Thoracic aorta (tissue), 2 donors: ENCODE measurements at regions not wholly inside any gene's neighbourhood (a gene's known extent, or its start where the extent isn't known, plus 50 kb on each side); places are given as distances from the start of the nearest gene placed in this dataset.
"Not testable (repeated sequence)": the region's sequence is repeated elsewhere in the genome, so short reads cannot be mapped to it uniquely, and the experiment has no call there.

Experiments
- ATAC-seq: fragments of 150-250 bp; one replicate; pipeline ENCODE4 v1.8.0; 2017; ENCODE audit warnings: low read depth; ENCODE audit not compliant: insufficient number of reproducible peaks, low FRiP score
- DNase-seq: peaks from one replicate; pipeline ENCODE4 v3.0.0-alpha.2; 2020; ENCODE audit warnings: low spot score
- H3K27ac ChIP-seq, 2 donors: fragments of 200-600 bp; sonication (generic); 1 replicate in 1 of 2; 2 replicates in 1 of 2; pipeline ENCODE4 v1.5.1; 2016; ENCODE audit warnings: mild to moderate bottlenecking in 2 of 2, moderate library complexity in 2 of 2
- H3K27me3 ChIP-seq: fragments of 200-600 bp; sonication (generic); replicated peaks from 2 replicates; pipeline ENCODE4 v1.6.0; 2016; ENCODE audit warnings: mild to moderate bottlenecking; ENCODE audit not compliant: insufficient read depth
- H3K36me3 ChIP-seq: fragments of 200-600 bp; sonication (generic); one replicate; pipeline ENCODE4 v1.5.1; 2016
- H3K4me1 ChIP-seq, 2 donors: fragments of 200-600 bp; sonication (generic); 1 replicate in 1 of 2; 2 replicates in 1 of 2; pipeline versions ENCODE4 v1.5.1 to v1.6.0; 2016; ENCODE audit warnings: low read depth in 2 of 2, mild to moderate bottlenecking in 1 of 2; ENCODE audit not compliant: control insufficient read depth in 1 of 2
- H3K4me3 ChIP-seq: fragments of 200-600 bp; sonication (generic); 2 replicates; pipeline ENCODE4 v1.5.1; 2016; ENCODE audit warnings: mild to moderate bottlenecking
- H3K9me3 ChIP-seq: fragments of 200-600 bp; sonication (generic); 2 replicates; pipeline ENCODE4 v1.5.1; 2016
- CTCF ChIP-seq: fragments of 200-600 bp; sonication (generic); IDR thresholded peaks from one replicate; pipeline ENCODE4 v1.5.1; 2019; ENCODE audit warnings: antibody characterized with exemption

GRCh38 chr3:90145094-90145860 is 1037.9 kb downstream of the EPHA3 start:
- TF ChIP-seq CTCF = no peak
- H3K4me1 ChIP-seq = no peaks in the 10 kb centered on the region
- H3K36me3 ChIP-seq = no peaks in the 10 kb centered on the region
- H3K27ac ChIP-seq = no peak overlapping the region
- ATAC-seq (no peak), DNase-seq (no peak)
- no peaks in the 10 kb centered on the region for H3K27me3 ChIP-seq
- H3K9me3 ChIP-seq = no peaks in the 10 kb centered on the region
- H3K4me3 ChIP-seq = no peak overlapping the region

- no peak for TF ChIP-seq CTCF
- no peaks in the 10 kb centered on the region for H3K27me3 ChIP-seq
- no peaks in the 10 kb centered on the region for H3K9me3 ChIP-seq
- no peak overlapping the region for H3K4me3 ChIP-seq
- H3K4me1 ChIP-seq = no peaks in the 10 kb centered on the region
- H3K36me3 ChIP-seq = no peaks in the 10 kb centered on the region
- H3K27ac ChIP-seq = no peak overlapping the region
- ATAC-seq (no peak), DNase-seq (no peak)
These were observed 1072.7 kb downstream of the EPHA3 start for GRCh38 chr3:90180096-90180495.

GRCh38 chr3:90180543-90180942 is 1073.1 kb downstream of the EPHA3 start:
- H3K4me3 ChIP-seq = no peak overlapping the region
- H3K27ac ChIP-seq = no peak overlapping the region
- no peaks in the 10 kb centered on the region for H3K27me3 ChIP-seq
- ATAC-seq = no peak
- no peak for TF ChIP-seq CTCF
- H3K36me3 ChIP-seq = no peaks in the 10 kb centered on the region
- no peak for DNase-seq
- H3K9me3 ChIP-seq = no peaks in the 10 kb centered on the region
- H3K4me1 ChIP-seq = no peaks in the 10 kb centered on the region

GRCh38 chr3:90182291-90182976 is 1075.0 kb downstream of the EPHA3 start:
- not testable (repeated sequence) for H3K27me3 ChIP-seq, H3K36me3 ChIP-seq, H3K27ac ChIP-seq, DNase-seq, H3K9me3 ChIP-seq, H3K4me1 ChIP-seq
- peak; percentile 76 for ATAC-seq
- peak overlapping the region; percentile 55 for H3K4me3 ChIP-seq
- TF ChIP-seq CTCF = peak; percentile 44

GRCh38 chr3:90184861-90185260 is 1077.4 kb downstream of the EPHA3 start:
- Histone ChIP-seq H3K4me3 (no peak overlapping the region), H3K4me1 (no peaks in the 10 kb centered on the region), H3K27ac (no peak overlapping the region), H3K36me3 (no peaks in the 10 kb centered on the region), H3K9me3 (no peaks in the 10 kb centered on the region), H3K27me3 (no peaks in the 10 kb centered on the region)
- TF ChIP-seq CTCF = no peak
- ATAC-seq (peak; percentile 73), DNase-seq (no peak)

GRCh38 chr3:90197383-90197782 is 1090.0 kb downstream of the EPHA3 start:
- DNase-seq, H3K4me3 ChIP-seq: not testable (repeated sequence)

GRCh38 chr3:90202931-90203330 is 1095.5 kb downstream of the EPHA3 start:
- DNase-seq, H3K9me3 ChIP-seq, ATAC-seq, H3K27me3 ChIP-seq, H3K4me3 ChIP-seq, H3K36me3 ChIP-seq, H3K4me1 ChIP-seq, H3K27ac ChIP-seq: not testable (repeated sequence)

More at GRCh38 chr3:90197383-90197782, 1090.0 kb downstream of the EPHA3 start:
- not testable (repeated sequence) for H3K27me3 ChIP-seq, H3K27ac ChIP-seq, H3K9me3 ChIP-seq, ATAC-seq, H3K36me3 ChIP-seq, H3K4me1 ChIP-seq

GRCh38 chr3:90206482-90206881 is 1099.1 kb downstream of the EPHA3 start:
- not testable (repeated sequence) for H3K27me3 ChIP-seq, H3K36me3 ChIP-seq, DNase-seq, H3K4me1 ChIP-seq, ATAC-seq, H3K27ac ChIP-seq, H3K4me3 ChIP-seq, H3K9me3 ChIP-seq
